NAMALWA (cell line): ENCODE measurements at regions not wholly inside any gene's neighbourhood (a gene's known extent, or its start where the extent isn't known, plus 50 kb on each side); places are given as distances from the start of the nearest gene placed in this dataset.

Experiments
- DNase-seq: peaks from one replicate; pipeline ENCODE4 v3.0.0-alpha.2; 2015; ENCODE audit warnings: low spot score

- no peak for DNase-seq
Measured at GRCh38 chr9:86830356-86830755, 117.0 kb downstream of the GAS1 start.

- no peak for DNase-seq
Measured at GRCh38 chr9:86829496-86830046, 117.7 kb downstream of the GAS1 start.

- DNase-seq = no peak
Measured at GRCh38 chr9:86828631-86829030, 118.7 kb downstream of the GAS1 start.

GRCh38 chr9:86827893-86828292 lies 119.4 kb downstream of the GAS1 start:
- DNase-seq = no peak

GRCh38 chr9:86825299-86825698 lies 122.0 kb downstream of the GAS1 start:
- no peak for DNase-seq

GRCh38 chr9:86822006-86822801 lies 125.1 kb downstream of the GAS1 start:
- no peak for DNase-seq

DNA sequence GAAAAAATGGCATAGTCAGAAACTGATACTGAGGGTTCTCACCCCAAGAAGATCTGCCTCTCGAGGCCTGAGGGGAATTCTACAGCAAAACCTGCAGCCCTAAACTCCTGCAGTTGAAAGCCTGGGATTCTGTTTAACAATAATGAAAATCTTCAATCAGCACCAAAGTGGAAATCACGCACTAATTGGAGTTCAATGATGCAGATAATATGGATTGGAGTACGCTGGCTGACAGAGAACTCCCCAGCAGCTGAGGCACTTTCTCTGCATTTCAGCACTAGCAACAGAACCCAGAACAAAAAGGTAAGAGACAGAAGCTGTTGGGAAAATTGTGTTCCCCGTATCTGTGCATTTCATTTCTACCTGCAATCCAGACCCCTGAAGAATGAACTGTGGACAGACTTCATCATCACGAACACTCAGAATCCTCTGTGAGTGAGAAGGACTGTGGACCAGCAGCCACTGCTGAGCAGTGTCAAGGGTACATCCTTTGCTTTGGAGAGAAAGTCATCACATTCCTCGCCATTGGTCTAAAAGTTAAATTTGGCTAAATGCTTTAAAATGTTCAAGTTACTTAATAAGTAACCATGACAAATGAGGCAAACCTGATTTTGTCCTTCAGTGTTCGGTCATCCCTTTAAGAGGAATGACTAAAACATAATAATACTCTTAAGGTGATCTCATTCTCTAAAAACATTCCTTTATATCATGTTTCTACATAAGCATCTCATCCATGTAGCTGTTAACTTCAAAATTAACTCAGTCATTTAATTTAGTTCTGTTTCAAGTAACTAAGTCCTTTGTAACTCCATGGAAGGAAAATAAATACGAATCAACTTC lies 126.1 kb downstream of the GAS1 start:
- DNase-seq = no peak

- no peak for DNase-seq
Measured at GRCh38 chr9:86819552-86819951, 127.8 kb downstream of the GAS1 start.

- DNase-seq = no peak
Measured at GRCh38 chr9:86818636-86819035, 128.7 kb downstream of the GAS1 start.

- no peak for DNase-seq
Measured at GRCh38 chr9:86816868-86817267, 130.4 kb downstream of the GAS1 start.

- no peak for DNase-seq
Measured at GRCh38 chr9:86816366-86816765, 130.9 kb downstream of the GAS1 start.

DNA sequence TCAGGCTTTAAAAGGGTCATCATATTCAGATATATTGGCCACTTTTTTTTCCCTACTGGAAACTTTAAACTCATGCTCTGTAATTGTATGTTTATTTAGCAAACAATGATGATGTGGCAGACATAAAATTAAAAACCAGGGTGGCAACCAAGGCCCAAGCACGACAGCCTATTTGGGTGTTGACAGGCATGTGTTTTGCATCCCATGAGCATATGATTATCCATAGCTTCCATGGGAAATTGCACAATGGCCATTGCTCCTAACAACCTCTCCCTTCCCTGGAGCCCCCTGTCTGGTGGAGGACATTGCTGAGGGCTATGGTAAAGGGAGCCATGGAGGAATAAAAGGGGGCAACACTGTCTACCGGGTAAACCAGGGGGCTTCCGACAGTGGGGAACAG lies 134.7 kb downstream of the GAS1 start:
- DNase-seq = no peak

DNA sequence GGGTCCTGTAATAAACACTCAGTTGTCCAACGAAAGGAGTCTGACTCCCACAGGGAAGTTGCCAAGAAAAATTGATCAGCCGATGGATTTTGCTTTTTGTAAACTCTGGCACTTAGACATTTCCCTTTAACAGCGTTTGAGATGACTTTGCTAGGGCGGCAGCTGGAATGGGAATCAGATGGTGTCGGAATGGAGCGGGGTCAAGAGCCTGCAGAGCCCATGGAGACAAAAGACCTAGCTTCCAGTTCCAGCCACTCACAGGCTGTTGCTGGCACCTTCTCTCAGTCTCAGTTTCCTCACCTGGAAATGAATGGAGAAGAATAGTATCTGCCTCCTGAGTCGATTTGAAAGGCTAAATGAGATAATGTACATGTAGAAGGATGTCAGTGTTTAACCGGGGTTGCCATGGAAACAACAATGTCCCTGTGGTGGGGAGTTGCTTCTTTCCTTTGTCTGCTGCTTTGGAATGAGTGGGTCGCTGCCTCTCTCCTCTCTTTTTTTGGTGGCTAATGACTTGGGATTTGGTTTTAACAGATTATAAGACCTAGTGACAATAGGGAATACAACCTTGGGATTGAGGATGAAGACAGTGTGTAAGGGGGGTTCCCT lies 137.4 kb downstream of the GAS1 start:
- DNase-seq = no peak

DNA sequence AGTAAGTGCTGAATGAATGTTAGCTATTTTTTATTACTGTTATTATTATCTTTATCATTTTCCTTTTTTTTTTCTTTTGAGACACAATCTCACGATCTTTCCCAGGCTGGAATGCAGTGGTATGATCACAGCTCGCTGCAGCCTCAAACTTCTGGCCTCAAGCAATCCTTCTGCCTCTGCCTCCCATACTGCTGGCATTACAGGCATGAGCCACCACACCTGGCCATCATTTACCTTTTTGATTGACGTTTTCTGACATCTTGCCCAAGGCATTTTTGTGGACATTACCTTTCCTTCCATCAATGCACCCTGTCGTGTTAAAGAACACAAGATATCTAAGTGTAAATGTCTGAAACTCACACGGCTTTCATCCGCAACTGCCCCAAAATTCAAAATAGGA lies 138.2 kb downstream of the GAS1 start:
- DNase-seq = no peak

DNA sequence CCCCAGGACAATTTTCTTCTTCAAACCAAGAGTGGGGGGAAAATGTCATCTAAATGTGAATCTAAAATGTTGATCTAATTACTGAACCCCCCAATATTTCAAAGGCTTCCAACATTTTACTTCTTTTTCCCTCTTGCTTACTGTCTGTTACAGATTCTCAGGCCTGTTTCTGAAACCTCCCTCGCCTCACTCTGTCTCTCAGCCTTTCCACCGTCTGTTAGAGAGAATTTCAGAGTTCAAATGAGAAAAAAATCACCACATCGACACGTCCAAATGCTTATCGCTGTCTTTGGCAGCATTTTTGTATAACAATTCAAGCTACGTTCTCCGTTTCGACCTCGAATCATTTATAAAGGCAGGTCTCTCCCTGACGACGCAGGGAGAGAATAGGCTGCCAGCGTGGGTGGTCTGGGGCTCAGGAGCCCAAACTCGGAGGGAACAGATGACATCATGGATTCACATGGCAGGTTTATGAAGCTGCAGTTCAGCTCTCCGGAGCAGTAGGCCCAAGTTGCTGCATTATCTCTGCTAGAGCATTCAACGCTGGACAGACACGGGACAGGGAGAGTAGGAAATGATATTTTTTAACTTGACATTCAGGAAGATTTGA lies 139.8 kb downstream of the GAS1 start:
- no peak for DNase-seq

- DNase-seq = no peak
Measured at GRCh38 chr9:86804011-86804410, 143.3 kb downstream of the GAS1 start.

DNA sequence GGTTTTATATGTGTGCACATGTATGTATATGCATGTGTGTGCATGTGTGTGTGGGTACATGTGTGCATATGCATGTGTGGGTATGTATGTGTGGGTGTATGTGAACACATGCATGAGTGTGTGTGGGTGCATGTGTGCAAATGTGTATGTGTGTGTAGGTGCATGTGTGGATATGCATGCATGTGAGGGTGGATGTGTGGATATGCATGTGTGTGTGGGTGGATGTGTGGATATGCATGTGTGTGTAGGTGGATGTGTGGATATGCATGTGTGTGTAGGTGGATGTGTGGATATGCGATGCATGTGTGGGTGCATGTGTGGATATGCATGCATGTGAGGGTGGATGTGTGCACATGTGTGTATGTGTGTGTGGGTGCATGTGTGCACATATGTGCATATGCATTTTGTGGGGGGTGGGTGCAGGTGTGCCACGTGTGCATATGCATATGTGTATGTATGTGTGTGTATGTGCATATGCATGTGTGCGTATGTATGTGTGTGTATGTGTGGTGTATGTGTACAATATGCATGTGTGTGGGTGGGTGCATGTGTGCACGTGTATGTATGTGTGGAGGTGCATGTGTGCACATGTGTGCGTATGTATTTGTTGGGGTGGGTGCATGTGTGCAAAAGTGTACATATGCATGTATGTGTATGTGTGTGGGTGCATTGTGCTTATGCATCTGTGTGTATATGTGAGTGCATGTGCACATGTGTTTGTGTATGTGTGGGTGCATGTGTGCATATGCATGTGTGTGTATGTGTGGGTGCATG lies 144.2 kb downstream of the GAS1 start:
- DNase-seq = no peak

DNA sequence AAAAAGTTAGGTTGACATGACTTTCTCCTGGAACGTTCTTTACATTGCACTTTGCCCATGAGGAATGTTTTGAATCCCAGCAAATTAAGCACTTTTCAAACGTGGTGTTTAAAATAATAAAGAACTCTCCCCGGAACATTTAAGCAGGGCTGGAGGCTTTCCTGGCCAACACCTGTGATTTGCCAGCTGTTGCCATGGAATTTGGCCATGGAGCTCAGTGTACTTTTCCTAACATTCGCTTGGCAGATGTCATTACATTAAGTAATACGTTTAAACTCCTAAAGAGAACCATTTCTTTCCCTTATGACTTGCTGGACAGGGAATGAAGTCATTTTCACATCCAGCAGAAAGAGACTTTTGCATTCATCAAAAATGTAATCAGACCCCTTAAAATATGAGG lies 146.1 kb downstream of the GAS1 start:
- DNase-seq = no peak

DNA sequence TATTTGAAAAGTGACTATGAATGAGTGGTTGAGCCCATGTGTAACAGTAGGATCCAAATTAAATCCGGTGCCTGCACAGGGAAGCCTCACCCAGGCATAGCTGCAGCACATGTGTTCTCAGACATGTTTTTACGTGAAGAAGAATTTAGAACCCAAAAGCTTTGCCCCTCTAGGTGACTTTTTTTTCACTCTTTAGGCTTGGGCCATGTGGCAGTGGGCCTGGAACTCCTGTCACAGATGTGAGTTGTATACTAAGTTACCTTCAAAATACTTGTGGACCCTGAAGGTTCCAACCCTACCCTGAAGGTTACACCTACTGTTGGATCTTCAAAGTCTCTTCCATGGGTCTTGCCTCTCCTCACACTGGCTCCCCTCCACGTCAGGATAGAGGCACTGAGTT lies 146.6 kb downstream of the GAS1 start:
- DNase-seq = no peak

DNA sequence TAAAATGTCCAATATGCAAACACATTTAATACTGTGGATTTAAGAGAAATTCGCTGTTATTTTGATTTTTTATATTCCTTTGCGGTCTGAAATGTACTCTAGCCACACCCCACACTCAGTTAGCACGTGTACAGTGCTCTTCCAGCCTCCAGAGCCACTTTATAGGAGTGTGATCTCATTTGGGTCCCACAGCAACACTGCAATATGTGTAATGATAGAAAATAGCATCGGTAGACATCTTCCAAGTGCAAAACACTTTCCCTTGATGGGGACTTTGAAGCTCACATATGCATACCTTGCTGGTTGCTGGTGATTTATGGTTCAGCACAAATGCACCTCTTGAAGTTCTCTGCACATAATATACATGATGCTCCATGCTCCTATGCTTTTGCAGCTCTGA lies 148.3 kb downstream of the GAS1 start:
- no peak for DNase-seq

GRCh38 chr9:86796666-86797065 lies 150.6 kb downstream of the GAS1 start:
- no peak for DNase-seq
